GM13977 (cell line): ENCODE measurements at regions not wholly inside any gene's neighbourhood (a gene's known extent, or its start where the extent isn't known, plus 50 kb on each side); places are given as distances from the start of the nearest gene placed in this dataset.

ENCODE experiments used
- DNase-seq: peaks from one replicate; pipeline ENCODE4 v3.0.0; 2012; ENCODE audit warnings: low spot score
- in situ Hi-C: fragments of 300-500 bp; cut with MboI; formaldehyde crosslinking; loops from one replicate; pipeline ENCODE4 v1.12.0; 2022; ENCODE audit warnings: low sequenced_read_pairs, low pct_unique_long_range_greater_than_20kb, mixed read lengths, inconsistent platforms; ENCODE audit not compliant: unreplicated experiment
- TF ChIP-seq, protein P1 (sequence below): IDR thresholded peaks from 2 replicates; pipeline ENCODE4 v1.5.1; 2012; ENCODE audit warnings: mild to moderate bottlenecking, control low read depth; ENCODE audit not compliant: insufficient read depth; ENCODE audit errors: extremely low read depth, missing control alignments

DNA sequence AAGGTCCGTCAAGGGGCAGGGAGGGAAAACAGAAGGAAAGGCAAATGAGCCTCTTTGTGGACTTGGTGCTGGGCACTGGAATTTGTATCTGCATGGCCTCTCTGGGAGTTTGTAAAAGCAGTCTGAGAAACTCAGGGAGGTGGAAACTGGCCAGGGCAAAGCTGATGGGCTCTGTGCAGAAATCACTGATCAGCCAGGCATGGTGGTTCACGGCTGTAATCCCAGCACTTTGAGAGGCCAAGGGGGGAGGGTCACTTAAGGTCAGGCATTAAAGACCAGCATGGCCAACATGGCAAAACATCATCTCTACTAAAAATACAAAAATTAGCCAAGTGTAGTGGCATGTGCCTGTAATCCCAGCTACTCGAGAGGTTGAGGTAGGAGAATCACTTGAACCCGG is 369.9 kb upstream of the ZNF507 start:
- DNase-seq: no peak
- TF ChIP-seq, protein P1, sequence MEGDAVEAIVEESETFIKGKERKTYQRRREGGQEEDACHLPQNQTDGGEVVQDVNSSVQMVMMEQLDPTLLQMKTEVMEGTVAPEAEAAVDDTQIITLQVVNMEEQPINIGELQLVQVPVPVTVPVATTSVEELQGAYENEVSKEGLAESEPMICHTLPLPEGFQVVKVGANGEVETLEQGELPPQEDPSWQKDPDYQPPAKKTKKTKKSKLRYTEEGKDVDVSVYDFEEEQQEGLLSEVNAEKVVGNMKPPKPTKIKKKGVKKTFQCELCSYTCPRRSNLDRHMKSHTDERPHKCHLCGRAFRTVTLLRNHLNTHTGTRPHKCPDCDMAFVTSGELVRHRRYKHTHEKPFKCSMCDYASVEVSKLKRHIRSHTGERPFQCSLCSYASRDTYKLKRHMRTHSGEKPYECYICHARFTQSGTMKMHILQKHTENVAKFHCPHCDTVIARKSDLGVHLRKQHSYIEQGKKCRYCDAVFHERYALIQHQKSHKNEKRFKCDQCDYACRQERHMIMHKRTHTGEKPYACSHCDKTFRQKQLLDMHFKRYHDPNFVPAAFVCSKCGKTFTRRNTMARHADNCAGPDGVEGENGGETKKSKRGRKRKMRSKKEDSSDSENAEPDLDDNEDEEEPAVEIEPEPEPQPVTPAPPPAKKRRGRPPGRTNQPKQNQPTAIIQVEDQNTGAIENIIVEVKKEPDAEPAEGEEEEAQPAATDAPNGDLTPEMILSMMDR: no peak
- in situ Hi-C loops: no loop called here

DNA sequence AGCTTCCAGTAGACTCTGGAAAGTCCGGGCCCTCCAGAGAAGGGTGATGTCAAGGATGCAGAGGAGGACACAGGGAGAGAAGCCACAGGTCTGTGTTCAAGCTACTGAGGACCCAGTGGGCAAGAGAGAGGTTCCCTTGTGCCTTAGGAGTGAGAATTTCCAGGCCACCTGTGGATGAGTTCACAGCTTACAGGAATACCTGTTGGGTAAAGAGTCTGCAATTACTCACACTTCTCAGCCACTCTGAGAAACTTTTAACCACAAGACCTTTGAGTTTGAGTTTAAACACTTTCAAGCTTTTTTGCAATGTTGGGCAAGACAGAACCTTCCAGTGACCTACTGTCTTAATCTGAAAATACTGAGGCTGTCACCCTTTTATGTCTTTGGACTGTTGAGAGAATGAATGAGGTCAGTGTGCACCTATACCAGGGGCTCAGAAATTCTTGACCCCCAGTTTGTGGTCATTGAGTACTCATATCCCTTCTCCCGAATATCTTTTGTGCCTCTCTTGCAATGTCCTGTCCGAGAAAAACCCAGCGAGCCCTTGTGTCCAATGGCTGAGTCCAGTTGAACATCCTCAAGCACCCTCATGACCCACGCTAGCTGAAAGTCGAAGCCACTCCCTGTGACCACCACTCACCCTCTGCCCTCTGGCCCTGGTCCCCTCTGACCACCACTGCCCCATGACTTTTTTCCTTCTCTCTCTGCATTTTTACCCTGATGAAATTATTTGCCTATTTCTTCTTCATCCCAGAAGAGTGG is 368.5 kb upstream of the ZNF507 start:
- DNase-seq: no peak
- TF ChIP-seq, protein P1: no peak
- in situ Hi-C loops: no loop called here

- no peak for DNase-seq
- in situ Hi-C loops: no loop called here
- TF ChIP-seq, protein P1: no peak
Observed at GRCh38 chr19:31979362-31979761, 366.0 kb upstream of the ZNF507 start.

DNA sequence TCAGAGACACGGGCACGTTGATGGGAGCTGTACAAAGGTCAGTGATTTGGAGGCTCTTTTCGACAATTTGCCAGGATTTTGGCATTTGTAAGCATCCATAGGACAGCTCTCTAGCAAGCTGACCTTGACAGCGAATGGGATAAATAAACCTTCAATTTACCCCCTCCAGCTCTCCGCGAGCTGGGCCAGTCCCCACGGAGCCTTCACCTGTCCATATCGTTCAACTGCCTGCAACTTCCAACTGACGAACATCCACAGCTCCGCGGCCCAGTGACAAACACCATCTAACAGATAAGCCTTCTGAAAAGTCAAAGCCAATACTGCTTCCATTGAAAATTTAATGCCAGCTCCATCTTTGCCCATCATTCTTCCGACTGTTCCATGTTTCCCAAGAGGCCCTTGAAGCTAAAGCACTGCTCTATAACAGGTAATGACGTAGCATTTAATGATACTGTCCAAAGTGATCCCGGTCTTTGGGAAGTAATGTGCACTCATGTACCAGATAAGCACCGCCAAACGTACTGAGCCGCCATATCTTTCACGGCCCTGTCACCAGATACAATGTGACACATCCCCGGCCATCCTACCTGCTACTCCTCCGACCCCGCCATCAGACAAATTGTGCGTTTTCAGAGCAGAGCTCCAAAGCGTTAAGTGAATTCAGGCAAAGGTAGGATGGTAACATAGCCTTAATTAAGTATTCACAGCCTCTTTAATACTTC is 365.3 kb upstream of the ZNF507 start:
- in situ Hi-C loops: no loop called here
- no peak for DNase-seq
- TF ChIP-seq, protein P1: no peak

DNA sequence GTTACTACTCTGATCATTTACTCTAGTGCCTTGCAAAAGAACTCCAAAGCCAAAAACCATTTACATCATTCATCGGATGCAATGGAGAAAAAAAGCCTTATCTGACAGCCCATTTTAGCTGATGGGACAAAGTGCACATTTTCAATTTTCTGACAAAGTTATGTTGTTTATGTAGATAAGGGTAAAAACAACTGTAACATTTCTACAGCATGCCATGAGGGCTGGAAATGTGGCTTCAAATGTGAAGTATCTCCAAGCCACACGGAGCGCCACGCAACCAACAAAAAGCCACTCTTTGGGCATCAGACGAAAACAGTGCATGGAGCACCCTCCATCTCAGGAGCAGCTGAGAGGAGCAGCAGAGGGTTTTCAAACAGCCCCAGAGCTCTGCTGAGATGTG is 364.6 kb upstream of the ZNF507 start:
- no peak for DNase-seq
- TF ChIP-seq, protein P1: no peak
- in situ Hi-C loops: no loop called here

DNA sequence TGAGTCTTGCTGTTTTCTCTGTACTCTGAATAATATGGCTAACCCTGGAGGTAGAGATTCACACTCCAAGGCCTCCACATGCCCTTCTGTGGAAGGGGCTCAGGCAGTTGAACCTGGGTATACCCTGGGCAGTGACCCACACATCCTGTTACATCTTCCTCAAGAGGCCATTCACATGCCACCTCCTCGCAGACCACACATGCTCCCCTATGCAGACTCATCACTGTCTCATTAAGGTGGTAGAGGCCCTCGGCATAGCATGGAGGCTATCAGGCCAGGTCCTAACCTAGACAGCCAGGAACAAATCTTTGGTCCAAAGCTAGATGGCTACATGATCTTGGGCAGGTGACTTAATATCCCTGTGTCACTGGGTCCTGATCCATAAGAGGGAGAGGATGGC is 363.9 kb upstream of the ZNF507 start:
- TF ChIP-seq, protein P1: no peak
- in situ Hi-C loops: no loop called here
- DNase-seq: no peak
